ENCODE measurements at regions not wholly inside any gene's neighbourhood (a gene's known extent, or its start where the extent isn't known, plus 50 kb on each side); places are given as distances from the start of the nearest gene placed in this dataset.

GRCh38 chr2:9053534-9053931 lies 50.0 kb upstream of the MBOAT2 start:
- TF ChIP-seq SUZ12 (IDR thresholded peaks at IDR 0.05; ENCODE audit: extremely low read depth, insufficient read depth, insufficient read length), result no peak
- TF ChIP-seq ZNF274 (IDR thresholded peaks at IDR 0.05; ENCODE audit: low read depth, low read length), result no peak
